ENCODE measurements at regions not wholly inside any gene's neighbourhood (a gene's known extent, or its start where the extent isn't known, plus 50 kb on each side); places are given as distances from the start of the nearest gene placed in this dataset.

DNA sequence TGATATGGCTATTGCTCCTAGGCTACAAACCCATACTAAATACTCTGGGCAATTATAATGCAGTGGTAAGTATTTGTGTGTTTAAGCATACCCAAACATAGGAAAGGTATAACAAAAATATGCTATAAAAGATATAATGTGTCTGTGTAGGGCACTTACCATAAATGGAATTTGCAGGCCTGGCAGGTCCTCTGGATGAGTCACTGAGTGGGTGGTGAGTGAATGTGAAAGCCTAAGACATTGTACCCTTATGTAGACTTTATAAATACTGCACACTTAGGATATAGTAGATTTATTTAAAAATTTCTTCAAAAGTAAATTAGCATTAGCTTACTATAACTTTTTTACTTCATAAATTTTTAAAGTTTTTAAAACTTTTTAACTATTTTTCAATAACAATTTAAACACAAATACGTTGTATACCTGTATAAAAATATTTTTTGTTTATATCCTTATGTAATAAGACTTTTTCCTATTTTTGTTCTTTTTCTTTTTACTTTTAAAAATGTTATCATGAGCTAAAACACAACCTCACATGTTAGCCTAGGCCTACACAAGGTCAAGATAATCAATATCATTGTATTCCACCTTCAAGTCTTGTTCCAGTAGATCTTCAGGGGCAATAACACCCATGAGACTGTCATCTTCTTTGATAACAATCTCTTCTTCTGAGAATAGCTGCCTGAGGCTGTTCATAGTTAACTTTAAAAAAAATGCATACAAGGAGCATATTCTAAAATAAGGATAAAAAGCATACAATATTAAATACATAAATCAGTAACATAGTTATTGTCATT lies 306.3 kb upstream of the RGS18 start:
- DNase-seq, result peak in 2 of 3 donors; percentile 5 to 12

DNA sequence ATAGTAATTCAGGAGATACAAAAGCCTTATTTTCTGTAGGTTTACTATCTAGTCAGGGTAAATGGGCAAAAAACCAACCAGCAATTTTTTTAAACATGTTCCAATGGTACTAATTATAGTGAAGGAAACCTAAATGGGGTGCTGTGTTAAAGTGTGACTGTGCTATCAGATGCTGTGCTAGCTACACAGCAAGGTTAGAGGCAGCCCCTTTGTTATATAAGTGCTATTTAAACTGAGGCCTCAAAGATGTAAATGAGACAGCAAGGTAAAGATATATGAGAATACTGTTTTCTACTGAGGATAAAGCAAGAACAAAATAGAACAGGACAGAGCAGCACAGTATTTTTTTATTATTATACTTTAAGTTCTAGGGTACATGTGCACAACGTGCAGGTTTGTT lies 305.4 kb upstream of the RGS18 start:
- DNase-seq, result no peak

DNA sequence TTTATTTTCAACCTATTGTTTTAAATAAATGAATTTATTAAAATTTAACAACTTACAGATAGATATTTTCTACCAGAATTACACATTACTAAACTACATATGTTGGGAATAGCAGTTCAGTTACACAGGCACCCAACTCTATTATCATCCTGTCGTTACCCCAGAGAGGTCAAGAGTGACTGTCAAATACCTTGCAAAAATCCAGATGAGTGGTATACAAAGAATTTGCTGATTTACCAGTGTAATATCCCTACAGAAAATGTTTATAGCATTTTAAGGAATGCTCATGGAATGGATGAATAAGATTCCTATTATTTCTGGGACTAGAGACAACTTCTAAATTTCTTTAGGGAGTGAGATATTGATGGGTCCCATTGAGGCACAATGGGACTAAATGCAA lies 300.7 kb upstream of the RGS18 start:
- DNase-seq, result no peak

DNA sequence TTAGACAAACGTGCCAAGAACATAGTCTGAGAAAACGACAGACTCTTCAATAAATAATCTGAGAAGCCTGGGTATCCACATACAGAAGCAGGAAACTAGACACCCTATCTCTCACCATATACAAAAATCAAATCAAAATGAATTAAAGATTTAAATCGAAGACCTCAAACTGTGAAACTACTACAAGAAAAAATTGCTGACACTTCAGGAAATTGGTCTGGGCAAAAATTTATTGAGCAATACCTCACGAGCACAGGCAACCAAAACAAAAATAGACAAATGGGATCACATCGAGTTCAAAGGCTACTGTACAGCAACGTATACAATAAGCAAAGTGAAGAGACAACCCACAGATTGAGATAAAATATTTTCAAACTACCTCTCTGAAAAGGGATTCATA lies 292.8 kb upstream of the RGS18 start:
- DNase-seq, result no peak

DNA sequence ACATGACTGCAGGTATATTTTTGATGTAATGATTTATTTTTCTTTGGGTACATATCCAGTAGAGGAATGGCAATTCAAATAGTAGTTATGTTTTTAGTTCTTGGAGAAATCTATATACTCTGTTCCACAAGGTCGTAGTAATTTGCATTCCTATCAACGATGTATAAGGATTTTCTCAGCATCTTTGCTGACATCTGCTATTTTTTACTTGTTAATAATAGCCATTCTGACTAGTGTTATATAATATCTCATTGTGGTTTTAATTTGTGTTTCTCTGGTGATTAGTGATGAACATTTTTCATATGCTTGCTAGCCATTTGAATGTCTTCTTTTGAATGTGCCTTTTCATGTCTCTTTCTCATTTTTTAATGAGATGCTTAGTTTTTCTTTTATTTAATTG lies 292.1 kb upstream of the RGS18 start:
- DNase-seq, result no peak

DNA sequence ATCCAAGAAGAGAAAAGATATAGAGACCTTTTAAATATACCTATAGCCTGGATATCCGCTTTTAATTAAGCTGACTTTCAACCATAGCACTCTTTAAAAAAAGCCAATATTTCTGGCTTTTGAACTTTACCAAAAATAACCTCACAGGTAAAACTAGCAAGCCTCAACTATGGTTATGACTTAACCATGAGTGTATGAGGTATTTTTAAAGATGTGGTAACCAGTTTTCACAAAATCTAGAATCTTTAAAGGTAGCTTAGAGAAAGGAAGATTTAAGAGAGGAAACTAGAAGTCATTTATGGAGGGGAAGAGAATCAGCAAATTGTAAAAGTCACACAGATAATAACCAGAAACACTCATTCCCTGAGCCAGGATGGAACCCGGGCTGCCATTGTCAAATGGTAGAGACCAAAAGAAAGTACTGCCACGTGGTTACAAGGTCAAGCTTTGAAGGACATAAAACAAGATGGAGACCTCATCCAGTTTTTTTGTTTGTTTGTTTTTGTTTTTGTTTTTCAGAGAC lies 288.4 kb upstream of the RGS18 start:
- DNase-seq, result no peak

DNA sequence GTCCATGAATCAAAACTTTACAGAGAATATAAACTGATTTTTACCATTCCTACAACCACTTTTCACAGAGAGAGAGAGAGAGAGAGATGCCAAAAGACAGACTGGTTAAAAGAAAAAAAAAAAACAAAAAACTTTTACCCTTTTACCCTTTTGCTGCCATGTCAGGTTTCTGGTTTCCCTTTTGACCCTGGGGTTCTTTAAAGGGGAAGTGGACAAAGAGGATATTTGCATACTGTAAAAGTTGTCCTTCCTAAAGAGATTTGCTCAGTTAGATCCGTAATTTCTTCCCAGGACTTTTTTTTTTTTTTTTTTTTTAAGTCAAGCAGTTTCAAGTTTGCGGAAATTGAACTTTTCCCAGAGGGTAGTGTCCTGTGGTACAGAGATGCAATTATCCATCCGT lies 287.8 kb upstream of the RGS18 start:
- peak; percentile 29 to 38 (median 36) for DNase-seq

DNA sequence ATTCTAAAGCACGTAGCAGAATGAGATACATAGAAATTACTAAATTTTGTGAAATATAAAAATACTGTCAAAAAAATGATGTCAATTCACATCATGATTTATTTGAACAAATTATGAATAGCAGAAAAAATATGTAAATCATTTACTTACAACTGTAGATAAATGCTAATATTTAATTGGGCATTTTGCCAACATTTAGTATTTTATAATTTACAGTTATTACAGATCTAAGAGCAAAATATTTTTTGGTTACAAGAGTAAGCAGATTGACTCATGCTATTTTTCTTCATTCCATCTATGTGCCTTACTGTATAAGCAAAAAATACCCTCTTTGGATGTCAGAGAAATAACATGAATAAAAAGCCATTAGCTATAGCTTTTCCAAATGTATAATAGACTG lies 282.3 kb upstream of the RGS18 start:
- no peak for DNase-seq

DNA sequence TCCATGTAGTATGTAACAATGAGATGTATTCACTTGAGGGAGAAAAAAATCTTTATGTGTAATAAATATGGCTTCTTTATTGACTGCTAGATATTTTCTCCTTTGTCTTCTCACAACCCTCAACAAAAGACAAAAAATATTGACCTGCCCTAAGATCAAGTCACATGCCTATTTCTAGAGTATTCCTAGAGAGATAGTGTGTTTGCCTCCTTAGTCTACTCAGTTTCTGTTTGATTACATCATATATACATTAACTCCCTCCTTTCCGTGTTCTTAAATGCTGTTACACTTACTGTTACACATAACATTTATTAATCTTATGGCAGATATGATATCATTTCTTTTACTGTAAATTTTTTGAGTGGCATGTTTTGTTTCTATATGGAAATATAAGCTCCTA lies 281.6 kb upstream of the RGS18 start:
- no peak for DNase-seq

DNA sequence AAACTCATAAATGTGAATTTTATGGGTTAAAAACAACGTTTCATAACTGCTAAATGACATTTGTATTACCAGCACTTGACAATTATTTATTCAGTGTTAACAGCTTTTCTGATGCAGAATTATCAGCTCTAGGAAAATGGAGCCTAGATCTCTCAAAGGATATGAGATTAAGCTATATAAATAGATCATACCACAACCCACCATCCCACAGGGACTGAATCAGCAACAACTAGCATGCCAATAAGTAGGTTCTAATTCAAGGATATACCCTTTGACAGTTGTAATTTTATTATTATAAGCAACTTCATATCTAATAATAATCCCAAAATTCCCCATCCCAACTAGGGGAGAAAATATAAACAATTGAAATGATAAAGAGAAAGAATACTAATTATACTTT lies 275.4 kb upstream of the RGS18 start:
- DNase-seq, result no peak

DNA sequence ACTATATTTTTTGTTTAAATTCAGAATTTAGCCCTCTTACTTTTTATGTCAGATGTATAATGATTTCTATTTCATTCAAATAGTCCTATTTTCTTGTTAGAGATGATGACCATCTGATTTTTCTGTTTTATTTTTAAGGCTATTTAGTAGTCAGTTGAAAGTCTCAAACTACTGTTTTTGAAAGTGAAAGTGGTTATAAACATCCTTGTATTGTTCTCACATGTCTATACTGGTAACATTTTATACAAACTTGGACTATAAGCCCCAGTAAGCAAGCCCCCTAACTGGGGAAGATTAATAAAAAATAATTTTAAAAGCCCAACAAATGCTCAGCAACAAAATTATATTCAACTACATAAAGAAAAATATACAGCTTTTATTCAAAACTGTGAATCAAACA lies 271.3 kb upstream of the RGS18 start:
- no peak for DNase-seq

DNA sequence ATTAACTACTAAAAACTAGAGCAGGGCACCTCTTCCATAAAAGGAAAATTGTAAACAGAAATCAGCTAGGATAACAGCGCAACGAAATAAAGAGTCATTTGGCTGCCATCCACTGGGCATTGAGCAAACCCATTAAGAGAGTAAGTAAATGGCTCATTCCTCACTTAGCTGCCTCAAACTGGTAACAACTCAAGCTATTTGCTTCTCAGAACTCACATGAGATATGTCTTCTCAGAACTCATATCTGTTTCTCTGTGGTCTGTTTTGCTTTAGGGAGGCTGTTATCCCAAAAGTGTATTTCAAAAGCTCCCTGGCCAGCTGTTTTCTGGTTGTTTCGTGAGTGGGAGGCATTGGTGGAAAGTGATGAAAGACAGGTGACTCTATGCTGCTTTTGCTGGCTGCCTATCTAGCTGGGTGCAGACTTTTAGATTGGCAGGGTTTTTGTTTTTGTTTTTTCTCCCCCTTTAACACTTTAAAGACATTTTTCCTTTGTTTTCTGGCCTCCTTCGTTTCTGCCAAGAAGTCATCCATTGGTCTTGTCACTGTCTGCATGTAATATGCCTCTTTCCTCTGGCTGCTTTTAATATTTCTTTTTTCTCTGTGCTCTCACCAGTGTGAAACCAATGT lies 269.2 kb upstream of the RGS18 start:
- DNase-seq, result no peak

DNA sequence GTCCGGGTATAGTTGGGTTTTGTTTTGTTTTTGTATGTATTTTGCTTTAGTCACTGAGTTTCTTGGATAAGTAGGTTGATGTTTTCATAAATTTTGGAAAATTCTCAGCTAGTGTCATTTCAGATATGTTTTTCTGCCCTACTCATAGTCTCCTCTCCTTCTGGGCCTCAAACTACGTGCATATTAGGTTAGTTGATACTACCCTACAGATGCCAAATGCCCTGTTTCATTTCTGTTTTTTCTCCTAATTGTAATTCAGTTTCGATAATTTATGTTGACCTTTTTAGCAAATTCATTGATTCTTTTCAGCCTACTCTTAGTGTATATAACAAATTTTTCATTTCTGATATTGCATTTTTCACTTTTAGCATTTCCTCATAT lies 268.6 kb upstream of the RGS18 start:
- no peak for DNase-seq

DNA sequence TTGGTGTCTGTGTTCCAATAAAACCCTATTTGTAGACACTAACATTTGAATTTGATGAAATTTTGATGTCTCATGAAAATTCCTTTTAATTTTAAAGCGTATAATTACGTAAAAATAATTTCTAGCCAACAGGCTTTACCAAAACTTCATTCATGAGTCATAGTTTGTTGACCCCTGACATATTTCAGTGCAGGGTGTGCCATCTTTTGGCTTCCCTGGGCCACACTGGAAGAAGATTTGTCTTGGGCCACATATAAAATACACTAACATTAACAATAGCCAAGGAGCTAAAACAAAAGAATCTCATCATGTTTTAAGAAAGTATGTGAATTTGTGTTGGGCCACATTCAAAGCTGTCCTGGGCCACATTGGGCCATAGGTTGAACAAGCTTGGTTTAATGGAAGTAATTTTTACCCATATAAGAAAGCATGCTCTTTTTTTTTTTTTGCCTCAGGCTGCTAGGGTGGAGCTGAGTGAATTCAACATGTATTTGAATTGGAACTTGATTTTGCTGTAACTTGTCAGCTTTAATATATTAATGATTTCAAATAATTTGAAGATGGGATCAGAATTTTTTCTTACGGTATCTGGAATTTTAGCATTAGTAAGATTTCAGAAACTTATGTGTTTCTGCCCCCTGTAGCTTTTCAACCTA lies 267.7 kb upstream of the RGS18 start:
- no peak for DNase-seq

DNA sequence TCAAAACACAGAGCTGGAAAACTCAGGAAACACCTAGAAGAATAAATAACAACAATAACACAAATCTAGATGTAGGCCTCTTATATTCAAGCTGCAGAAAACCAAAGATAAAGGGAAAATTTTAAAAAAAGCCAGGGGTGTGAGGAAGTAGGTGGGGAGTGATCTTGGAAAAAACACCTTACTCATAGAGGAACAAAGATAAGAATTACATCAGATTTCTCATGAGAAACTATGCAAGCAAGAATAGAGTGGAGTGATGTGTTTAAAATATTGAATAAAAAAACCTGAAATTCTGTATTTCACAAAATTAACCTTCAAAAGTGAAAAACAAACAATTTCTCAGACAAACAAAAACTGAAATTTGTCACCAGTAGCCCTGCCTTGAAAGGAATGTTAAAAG lies 265.5 kb upstream of the RGS18 start:
- no peak for DNase-seq

DNA sequence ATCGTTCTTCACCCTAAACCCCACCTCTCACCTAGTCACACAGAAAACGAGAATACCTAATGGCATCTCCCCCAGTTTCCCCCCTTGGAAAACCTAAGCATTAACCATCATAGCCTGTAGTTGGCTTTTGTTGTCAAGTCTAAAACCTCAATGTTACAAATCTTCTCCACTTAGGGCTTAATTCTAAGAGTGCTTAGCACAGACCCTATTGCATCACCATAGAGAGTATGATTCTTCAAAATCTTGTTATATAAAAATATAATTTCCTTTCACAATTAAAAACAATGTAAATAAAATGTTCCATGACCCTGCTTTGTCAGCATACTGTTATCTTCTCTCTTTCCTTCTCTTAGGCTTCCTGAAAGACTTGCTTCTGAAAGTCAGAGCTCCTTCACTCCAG lies 263.2 kb upstream of the RGS18 start:
- no peak for DNase-seq

DNA sequence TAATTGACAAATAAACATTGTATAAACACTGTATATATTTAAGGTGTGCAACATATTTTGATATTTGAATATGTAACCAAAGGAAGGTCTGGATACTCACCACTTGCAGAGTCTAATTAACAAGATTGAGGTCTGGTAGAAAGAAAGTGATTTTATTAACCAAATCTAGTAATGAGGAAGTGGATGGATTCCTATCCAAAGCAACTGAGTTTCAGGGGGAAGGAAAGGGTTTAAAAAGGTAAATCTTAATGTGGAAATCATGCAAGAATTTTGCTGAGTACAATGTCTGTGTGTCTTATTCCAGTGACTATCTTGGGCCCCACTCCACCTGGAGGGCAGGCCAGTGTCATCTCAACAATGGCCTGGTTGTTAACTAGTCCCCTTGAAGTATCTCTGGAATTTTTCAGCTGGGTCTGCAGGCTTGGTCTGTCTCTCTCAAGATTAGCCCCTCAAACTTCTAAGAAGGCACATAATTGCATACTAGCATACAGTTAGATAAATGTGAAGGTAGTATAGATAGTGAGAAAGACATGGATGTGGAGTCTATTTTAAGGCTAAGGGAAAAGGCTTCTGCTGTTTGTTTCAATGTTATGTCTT lies 262.7 kb upstream of the RGS18 start:
- DNase-seq, result no peak

DNA sequence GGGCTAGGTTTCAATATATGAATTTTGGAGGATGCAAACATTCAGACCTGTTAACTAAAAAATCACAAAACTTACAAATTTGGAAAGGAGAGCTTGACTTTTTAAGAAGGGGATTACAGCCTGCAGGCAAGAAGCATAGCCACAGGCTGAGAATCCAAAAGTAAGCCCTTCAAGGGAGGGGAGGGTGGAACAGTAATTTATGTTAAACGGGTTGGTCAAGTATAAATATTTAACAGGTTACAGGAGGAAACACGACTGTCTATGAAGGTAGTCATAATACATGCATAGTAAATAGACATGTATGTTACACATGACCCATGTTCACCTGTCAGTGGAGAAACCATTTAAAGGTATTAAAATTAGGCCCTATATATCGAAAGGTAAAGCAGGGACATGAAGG lies 261.1 kb upstream of the RGS18 start:
- DNase-seq, result no peak

DNA sequence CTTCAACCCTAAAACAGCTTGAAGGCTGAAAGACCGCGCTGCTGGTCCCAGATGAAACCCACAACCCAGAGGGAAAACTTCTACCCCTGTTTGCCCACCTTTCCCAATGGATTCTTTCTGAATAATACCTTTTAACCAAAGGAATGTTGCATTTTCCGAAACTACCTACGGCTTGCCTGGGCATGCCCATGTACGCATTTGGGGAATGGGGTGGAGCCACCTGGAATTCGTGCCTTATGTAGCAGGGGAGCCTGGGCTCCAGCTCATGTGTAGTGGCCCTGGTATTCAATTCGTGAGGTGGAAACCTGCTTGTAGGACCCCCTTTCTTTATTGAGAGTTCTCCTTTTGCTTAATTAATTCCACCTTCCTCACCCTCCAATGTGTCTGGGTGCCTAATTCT lies 256.6 kb upstream of the RGS18 start:
- DNase-seq, result no peak

DNA sequence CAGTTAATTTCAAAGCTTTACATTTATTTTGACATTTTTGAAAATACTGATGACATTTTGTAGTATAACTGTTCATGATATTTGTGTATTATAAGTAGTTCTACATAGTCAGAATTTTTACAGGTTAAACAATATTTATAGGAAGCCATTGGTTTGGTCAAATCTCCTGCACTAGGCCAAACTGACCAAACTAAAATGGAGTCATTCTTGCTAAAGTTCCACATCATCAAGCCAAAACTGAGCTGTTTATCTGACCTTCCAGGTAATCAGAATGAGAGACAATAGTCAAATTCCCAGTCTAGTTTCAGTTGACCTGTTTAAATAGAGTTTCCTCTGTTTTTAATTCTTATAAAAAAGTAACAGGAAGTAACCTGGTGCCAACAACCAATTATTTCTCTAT lies 253.3 kb upstream of the RGS18 start:
- no peak for DNase-seq

DNA sequence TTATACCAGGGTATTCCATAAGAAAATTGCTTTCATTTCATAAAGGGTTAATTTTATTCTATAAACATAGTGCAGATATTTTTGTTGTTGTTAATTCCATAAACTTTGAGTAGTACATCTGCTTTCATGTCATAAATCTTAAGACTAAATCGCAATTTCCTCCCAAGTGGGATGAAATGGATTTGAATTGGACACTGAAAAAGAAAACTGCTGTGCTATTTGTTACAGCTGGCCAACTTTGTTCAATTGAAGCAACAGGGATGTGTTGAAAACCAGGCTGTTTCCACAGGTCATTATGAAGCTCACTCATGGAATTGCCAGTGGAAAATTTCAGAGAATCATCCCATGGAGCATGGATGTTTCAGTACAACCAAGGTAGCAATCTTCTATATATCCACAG lies 252.5 kb upstream of the RGS18 start:
- no peak for DNase-seq

DNA sequence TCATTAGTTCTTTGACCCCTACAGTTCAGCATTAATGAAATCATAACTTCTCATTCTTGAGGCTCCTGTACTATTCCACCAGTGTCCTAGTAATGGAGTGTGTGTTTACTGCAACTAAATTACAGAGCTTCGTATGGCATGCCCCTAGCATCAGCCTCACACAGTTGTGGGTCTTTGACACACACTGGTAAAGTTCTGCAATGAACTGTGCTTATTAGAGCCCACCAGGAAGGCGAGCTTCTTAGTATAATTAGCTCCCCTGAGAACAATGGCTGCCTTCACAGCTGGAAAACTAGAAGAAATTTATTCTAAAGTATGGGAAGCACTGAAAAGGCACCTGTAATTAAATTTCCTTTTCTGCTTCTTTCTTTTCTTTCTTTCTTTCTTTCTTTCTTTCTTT lies 251.1 kb upstream of the RGS18 start:
- no peak for DNase-seq

DNA sequence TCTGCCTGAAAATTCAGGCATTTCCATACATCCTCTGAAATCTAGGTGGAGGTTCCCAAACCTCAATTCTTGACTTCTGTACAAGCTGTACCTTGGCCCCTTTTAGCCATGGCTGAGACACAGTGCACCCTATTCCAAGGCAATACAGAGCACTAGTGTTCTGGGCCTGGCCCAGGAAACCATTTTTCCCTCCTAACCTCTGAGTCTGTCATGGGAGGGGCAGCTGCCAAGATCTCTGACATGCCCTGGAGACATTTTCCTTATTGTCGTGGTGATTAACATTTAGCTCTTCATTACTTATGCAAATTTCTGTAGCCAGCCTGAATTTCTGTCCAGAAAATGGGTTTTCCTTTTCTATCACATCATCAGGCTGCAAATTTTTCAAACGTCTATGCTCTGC lies 248.0 kb upstream of the RGS18 start:
- DNase-seq, result no peak

DNA sequence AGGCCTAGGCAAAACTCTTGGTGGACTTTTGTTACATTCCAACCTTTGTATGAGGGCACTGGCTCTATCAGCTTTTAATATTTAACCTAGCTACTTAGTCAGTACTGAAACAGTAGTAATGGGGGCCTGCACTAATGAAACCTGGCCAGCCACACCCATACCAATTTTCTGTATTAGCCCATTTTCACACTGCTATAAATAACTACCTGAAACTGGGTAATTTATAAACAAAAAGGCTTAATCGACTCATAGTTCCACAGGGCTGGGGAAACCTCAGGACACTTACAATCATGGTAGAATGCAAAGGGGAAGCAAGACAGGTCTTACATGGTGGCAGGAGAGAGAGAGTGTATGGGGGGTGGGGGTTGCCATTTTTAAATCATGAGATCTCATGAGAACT lies 245.7 kb upstream of the RGS18 start:
- DNase-seq, result no peak

Data from suppressor macrophage treated with lipopolysaccharide for 1 hour (primary cell).